HG03159 (cell line): ENCODE measurements at regions not wholly inside any gene's neighbourhood (a gene's known extent, or its start where the extent isn't known, plus 50 kb on each side); places are given as distances from the start of the nearest gene placed in this dataset.
"Not testable (repeated sequence)": the region's sequence is repeated elsewhere in the genome, so short reads cannot be mapped to it uniquely, and the experiment has no call there.

Experiments used
- ATAC-seq: cut with Tn5 transposase; IDR thresholded peaks from one replicate; pipeline ENCODE4 v1.9.1; 2021; ENCODE audit warnings: mild to moderate bottlenecking, moderate library complexity; ENCODE audit not compliant: unreplicated experiment

DNA sequence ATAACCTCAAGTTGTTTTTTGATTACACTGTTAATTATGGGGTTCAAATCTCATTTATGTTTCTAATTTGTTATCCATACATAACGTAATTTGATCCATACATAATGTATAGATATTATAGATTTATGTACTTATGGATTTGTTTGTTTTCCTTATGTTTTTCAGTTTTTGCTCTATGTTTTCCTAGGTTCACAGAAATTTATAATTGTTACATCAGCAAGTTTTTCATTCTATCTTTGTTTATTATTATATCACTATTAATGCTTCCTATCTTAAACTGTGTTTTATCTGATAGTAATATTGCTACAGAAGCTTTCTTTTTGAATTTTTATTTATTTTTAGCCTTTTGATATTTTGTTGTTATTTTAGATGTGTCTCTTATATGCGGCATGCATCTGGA is 194.3 kb upstream of the SOX21 start:
- no peak for ATAC-seq

DNA sequence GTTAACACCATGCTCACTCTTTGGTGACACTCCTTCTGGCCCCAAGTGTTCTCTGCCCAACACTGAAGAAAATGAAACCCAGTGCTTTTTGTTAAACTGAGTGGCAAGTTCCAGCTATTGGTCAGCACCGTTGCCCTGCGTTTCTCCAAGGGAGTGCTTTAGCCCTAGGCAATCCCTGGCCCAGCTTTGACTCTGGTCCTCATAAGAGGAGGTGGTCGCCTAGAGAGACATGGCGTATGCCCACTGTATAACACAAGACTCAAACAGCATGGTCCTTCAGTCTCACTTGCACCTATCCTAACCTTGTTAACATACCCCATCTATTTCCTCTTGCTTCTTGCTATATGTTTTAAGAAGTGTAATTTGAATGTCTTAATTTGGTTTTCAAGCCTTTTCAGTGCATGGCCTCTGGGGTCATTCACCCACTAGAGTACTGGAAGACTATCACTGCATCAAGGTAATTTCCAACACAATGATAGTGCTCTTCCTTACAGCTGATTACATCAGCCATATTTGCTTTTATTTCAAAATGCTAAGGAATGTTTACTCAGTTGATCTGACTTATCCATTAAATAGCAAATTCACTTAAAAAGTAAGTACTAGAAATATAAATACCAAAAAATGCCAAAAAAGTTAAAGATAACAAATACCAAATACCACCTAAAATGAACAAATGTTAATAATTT is 190.5 kb upstream of the SOX21 start:
- no peak for ATAC-seq

GRCh38 chr13:94901070-94901469 is 188.7 kb upstream of the SOX21 start:
- no peak for ATAC-seq

GRCh38 chr13:94896719-94897317 is 184.5 kb upstream of the SOX21 start:
- ATAC-seq: no peak

DNA sequence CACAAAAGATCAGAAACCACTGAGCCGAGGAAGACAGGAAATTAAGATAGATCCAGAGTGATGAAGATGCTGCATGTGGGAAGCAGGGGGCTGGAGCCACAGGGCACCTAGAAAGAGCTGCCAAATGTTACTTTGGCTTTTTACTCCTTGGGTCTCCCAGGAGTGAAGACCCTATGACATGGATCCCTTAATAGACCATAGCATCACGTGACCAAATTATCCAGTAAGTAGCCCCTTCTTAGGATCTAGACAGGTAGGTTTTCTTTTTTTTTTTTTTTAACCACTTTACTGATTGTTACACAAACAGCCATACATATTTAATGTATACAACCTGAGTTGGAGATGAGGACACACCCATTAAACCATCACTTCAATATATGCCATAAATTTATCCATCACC is 183.9 kb upstream of the SOX21 start:
- ATAC-seq: no peak

GRCh38 chr13:94886191-94886590 is 173.8 kb upstream of the SOX21 start:
- no peak for ATAC-seq

DNA sequence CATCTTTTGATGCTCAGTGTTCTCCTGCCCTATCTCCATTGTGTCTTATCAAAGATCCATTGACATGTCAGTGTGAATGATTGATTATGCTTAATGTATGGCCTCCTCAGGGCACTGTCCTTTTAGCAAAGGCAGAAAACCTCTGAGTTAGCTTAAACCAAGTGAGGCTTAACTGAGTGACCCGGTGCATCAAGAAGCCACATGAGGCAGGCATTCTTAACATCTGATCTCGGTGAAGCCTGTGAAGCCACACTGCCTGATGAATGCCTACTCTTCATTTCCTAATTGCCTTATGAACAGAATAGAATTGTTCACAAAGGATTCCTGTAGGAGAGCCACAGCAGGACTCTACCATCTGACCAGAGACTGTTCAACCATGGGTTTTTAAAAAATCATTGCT is 168.1 kb upstream of the SOX21 start:
- no peak for ATAC-seq

GRCh38 chr13:94878602-94879165 is 166.3 kb upstream of the SOX21 start:
- ATAC-seq: no peak

GRCh38 chr13:94864474-94864873 is 152.1 kb upstream of the SOX21 start:
- no peak for ATAC-seq

DNA sequence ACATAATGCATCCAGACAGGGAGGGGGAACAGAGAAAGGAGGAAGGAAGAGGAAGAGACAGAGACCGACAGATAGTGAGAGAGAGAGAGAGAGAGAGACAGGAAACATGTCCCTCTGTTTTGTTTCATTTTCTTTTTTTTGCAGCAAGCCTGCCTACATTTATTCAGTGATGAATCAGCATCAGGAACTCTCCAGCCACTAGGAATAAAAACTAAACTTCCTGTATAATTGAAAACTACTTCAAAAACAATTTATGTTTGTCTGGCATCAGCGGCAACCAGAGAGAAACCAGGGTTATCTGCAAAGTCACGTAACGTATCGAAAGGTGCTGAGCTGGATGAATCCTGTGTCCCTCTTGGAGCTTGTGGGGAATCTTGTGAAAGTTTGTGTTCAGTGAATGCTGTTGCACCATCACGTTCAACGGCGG is 148.6 kb upstream of the SOX21 start:
- peak; percentile 72 for ATAC-seq

DNA sequence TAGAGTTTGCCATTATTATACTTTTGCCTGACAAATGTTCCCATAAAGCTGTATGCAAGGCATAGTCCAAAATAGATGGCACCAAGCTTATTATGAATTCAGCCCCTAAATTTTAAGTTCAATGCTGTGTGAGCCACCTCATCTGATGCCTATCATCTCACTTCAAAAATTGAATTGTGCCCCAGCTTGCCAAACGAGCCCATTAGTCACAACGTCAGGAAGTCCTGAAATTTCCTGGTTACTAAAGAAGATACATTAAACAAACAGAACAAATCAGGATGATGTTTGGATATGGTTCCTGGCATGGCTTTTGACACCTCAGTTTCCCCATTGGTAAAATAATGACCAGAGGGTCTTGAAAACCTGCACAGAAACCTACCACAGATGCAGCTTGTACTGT is 147.5 kb upstream of the SOX21 start:
- no peak for ATAC-seq

DNA sequence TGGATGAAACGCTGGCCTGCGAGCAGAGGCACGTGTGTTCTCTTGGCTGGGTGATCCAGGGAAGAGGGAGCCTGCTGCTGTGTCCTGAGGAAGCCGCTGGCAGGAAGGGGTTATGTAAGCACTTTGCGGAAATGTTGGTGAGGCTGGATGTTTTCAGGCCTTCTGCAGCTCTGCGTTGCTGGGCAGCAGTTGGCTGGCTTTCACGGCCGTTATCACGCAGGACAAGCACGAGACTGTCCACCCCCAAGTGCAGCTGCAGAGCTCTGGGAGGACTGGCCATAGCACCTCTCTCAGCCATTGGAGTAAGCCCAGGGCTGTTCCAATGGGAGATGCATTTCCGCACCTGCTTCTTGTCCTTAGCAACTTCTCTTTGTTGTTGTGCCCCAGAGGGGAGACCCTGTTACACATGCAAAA is 146.9 kb upstream of the SOX21 start:
- no peak for ATAC-seq

- no peak for ATAC-seq
Observed at GRCh38 chr13:94858856-94859255, 146.5 kb upstream of the SOX21 start.

DNA sequence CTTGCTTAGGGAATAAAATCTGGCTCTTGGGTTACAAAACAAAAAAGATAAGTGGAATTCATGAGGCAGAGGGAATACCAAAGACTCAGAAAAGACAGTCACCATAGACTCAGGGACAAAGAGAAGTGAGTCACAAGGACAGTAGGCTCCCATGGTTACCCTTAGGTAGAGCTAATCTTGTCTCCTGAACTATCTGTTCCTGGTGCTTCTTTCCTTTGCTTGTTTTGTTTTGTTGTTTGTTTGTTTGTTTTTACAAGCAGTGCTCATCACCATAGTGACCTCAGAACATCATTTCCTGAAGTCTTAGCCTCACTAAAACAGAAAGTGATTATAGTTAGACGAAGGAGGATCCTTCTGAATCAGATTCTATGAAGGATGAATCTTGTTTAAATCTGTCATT is 142.3 kb upstream of the SOX21 start:
- ATAC-seq: no peak

GRCh38 chr13:94851576-94851975 is 139.2 kb upstream of the SOX21 start:
- ATAC-seq: no peak

- no peak for ATAC-seq
Observed at GRCh38 chr13:94849254-94849653, 136.9 kb upstream of the SOX21 start.

DNA sequence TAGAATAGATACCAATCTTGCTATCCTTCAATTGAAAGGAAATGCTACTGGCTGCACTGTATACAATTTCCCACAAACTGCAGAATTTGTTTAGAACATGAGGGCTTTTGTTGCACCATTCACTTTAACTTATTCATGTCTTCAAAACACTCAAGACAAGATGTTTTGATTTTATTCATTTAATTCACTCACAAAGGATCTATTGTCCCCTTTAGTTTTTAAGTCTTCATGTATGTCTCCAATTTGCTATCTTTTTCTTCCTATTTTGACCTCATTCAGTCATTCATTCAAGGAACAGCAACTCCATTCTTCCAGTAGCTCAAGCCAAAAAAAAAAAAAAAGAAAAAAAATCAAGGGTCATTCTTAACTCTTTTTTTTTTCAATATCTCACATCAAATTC is 130.6 kb upstream of the SOX21 start:
- ATAC-seq: no peak

DNA sequence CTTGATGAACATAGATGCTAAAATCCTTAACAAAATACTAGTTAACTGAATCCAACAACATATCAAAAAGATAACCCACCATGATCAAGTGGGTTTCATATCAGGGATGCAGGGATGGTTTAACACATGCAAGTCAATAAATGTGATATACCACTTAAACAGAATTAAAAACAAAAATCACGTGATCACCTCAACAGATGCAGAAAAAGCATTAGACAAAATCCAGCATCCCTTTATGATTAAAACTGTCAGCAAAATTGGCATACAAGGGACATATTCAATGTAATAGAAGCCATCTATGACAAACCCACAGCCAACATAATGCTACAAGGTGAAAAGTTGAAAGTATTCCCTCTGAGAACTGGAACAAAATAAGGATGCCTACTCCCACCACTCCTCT is 124.7 kb upstream of the SOX21 start:
- not testable (repeated sequence) for ATAC-seq

DNA sequence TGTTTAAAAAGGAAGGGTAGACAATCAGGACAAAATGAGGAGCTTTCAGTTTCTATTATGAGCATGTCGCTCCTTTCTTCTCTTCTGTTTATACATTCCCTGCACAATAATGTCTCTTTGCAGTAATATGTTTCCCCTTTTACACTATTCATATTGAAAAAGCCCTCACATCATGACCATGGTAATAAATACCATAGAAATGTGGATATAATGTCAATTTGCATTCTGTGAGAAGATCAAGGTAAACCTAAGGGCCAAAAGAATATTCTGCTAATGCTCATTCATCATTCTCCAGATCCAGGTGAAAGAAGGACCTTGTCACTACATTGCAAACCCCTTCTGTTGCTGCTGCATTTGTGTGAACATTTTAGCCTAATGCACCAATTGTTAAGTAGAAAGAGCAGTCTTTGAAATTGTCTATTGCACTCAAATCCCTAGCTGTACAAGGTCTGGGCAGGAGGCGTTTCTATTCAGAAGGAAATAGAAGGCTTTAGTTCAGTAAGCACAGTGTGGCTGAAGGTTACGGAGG is 117.6 kb upstream of the SOX21 start:
- no peak for ATAC-seq

GRCh38 chr13:94829185-94829836 is 117.0 kb upstream of the SOX21 start:
- ATAC-seq: no peak

DNA sequence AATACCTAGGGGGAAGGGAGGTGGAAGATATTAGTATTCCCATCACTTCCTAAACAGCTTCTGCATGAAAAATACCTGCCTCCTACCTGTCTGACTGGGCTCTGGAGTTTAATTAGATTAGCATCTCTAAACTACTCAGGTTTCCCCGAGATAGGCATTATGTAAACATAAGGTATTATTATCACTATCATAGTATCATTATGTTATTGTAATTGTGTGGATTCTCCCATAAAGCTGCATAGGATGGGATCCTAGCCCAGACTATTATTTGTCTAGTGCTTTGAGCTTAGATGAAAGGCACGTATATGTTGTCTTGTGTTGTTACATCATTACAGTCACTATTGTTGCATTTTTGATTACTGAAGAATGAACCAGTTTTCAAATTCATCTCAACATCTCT is 115.2 kb upstream of the SOX21 start:
- no peak for ATAC-seq

DNA sequence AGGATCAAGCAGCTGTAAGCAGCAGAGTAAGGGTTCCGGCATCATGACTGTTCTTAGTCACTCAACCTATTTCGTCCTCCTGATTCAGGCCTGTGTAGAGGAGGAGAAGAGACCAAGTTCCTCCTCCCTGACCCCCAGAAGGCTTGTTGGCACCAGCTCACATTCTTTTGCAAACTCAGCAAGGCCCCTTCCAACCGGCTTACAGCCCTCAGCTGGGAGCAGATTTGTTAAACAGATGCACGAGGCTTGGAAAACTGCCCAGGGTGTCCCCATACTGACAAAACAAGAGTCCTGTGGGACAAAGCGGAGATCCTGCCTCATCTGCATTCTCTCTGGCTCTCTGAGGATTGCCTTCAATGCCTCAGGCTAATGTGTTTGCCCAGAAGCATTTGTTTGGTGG is 113.2 kb upstream of the SOX21 start:
- ATAC-seq: no peak
